ENCODE measurements at regions not wholly inside any gene's neighbourhood (a gene's known extent, or its start where the extent isn't known, plus 50 kb on each side); places are given as distances from the start of the nearest gene placed in this dataset.

GRCh38 chr10:130341356-130341755, 205.2 kb downstream of the GLRX3 start:
- no peak for FAIRE-seq
- Histone ChIP-seq H3K9ac (ENCODE audit: low read length in 3 of 3) (no peak overlapping the region), H3K4me3 (ENCODE audit: low read length in 3 of 3) (no peak overlapping the region), H3K27me3 (ENCODE audit: control insufficient read depth, insufficient read depth, low read length) (no peaks in the 10 kb centered on the region), H3K9me3 (ENCODE audit: control insufficient read depth in 2 of 3, insufficient read depth in 1 of 3, low read length in 3 of 3) (peaks cover 0 to 6% (median 3%) of the 10 kb centered on the region in 3 donors), H3K27ac (ENCODE audit: low read depth in 2 of 2, low read length in 2 of 2) (no peak overlapping the region), H3K4me1 (ENCODE audit: control insufficient read depth in 2 of 3, insufficient read depth in 2 of 3, low read depth in 1 of 3, low read length in 3 of 3) (no peaks in the 10 kb centered on the region), H3K36me3 (ENCODE audit: control insufficient read depth in 2 of 3, insufficient read depth in 3 of 3, low read length in 3 of 3) (no peaks in the 10 kb centered on the region)
- intact Hi-C loops (cut with DNase I) = no loop called here
- peak in 4 of 5 donors; percentile 25 to 67 (median 58) for DNase-seq
- peak; percentile 63 for TF ChIP-seq CTCF (IDR thresholded peaks at IDR 0.05; ENCODE audit: borderline replicate concordance, extremely low read depth, insufficient read depth)

DNA sequence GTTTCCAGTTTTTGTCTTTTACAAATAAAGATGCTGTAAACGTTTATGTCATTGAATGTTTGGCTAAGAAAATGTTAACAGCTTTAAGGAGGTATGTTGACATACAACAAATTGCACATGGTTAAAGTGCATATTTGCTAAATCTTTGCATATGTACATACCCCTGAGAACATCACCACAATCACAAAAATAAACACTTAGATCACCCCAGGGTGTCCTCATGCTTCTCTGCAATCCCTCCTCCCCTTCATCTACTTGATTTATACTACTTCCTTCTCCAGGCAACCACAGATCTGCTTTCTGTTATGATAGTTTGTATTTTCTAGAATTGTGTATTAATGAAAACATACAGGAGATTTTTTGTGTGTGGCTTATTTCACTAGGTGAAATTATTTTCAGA, 209.5 kb downstream of the GLRX3 start:
- intact Hi-C loops (cut with DNase I) = no loop called here
- FAIRE-seq = no peak
- no peaks in the 10 kb centered on the region for H3K27me3 ChIP-seq (ENCODE audit: control insufficient read depth, insufficient read depth, low read length)
- peaks cover 0 to 11% (median 3%) of the 10 kb centered on the region in 3 donors for H3K9me3 ChIP-seq (ENCODE audit: control insufficient read depth in 2 of 3, insufficient read depth in 1 of 3, low read length in 3 of 3)
- DNase-seq = no peak
- no peaks in the 10 kb centered on the region for H3K36me3 ChIP-seq (ENCODE audit: control insufficient read depth in 2 of 3, insufficient read depth in 3 of 3, low read length in 3 of 3)
- H3K9ac ChIP-seq (ENCODE audit: low read length in 3 of 3) = no peak overlapping the region
- no peak overlapping the region for H3K4me3 ChIP-seq (ENCODE audit: low read length in 3 of 3)
- H3K27ac ChIP-seq (ENCODE audit: low read depth in 2 of 2, low read length in 2 of 2) = no peak overlapping the region
- no peaks in the 10 kb centered on the region for H3K4me1 ChIP-seq (ENCODE audit: control insufficient read depth in 2 of 3, insufficient read depth in 2 of 3, low read depth in 1 of 3, low read length in 3 of 3)
- TF ChIP-seq CTCF (IDR thresholded peaks at IDR 0.05; ENCODE audit: borderline replicate concordance, extremely low read depth, insufficient read depth) = no peak

DNA sequence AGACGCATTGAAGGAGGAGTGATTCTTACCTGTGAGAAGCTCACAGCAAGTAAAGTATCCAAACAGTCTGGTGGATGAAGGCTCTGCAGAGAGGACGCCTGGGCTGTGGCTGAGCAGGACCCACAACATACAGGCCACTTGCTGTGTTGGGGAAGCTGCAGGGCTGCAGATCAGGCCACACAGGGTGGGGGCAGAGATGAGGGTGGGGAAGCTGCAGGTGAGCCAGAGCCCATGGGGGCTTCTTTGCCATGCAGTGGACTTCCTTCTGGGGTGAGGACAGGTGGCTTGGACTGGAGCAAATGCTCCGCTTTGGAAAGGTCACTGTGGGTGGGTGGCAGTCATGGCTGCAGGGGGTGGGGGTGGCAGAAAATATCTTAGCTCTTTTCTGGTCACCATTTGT, 214.8 kb downstream of the GLRX3 start:
- Histone ChIP-seq H3K9ac (ENCODE audit: low read length in 3 of 3) (no peak overlapping the region), H3K36me3 (ENCODE audit: control insufficient read depth in 2 of 3, insufficient read depth in 3 of 3, low read length in 3 of 3) (no peaks in the 10 kb centered on the region), H3K4me1 (ENCODE audit: control insufficient read depth in 2 of 3, insufficient read depth in 2 of 3, low read depth in 1 of 3, low read length in 3 of 3) (no peaks in the 10 kb centered on the region), H3K4me3 (ENCODE audit: low read length in 3 of 3) (no peak overlapping the region), H3K27me3 (ENCODE audit: control insufficient read depth, insufficient read depth, low read length) (no peaks in the 10 kb centered on the region), H3K9me3 (ENCODE audit: control insufficient read depth in 2 of 3, insufficient read depth in 1 of 3, low read length in 3 of 3) (peaks cover 0 to 6% (median 3%) of the 10 kb centered on the region in 3 donors), H3K27ac (ENCODE audit: low read depth in 2 of 2, low read length in 2 of 2) (no peak overlapping the region)
- DNase-seq = peak in 1 of 5 donors; percentile 12
- intact Hi-C loops (cut with DNase I) = no loop called here
- FAIRE-seq = no peak
- no peak for TF ChIP-seq CTCF (IDR thresholded peaks at IDR 0.05; ENCODE audit: borderline replicate concordance, extremely low read depth, insufficient read depth)
